Rectal smooth muscle tissue (tissue), 1 donor: ENCODE measurements at regions not wholly inside any gene's neighbourhood (a gene's known extent, or its start where the extent isn't known, plus 50 kb on each side); places are given as distances from the start of the nearest gene placed in this dataset.

Source experiments
- H3K27ac ChIP-seq: one replicate; pipeline ENCODE4 v1.7.0; 2013; ENCODE audit warnings: low read depth, low read length, inconsistent platforms
- H3K27me3 ChIP-seq: one replicate; pipeline ENCODE4 v1.7.0; 2013; ENCODE audit warnings: low read length; ENCODE audit not compliant: control insufficient read depth, insufficient read depth
- H3K36me3 ChIP-seq: one replicate; pipeline ENCODE4 v1.7.0; 2013; ENCODE audit warnings: low read length; ENCODE audit not compliant: control insufficient read depth, insufficient read depth
- H3K4me1 ChIP-seq: one replicate; pipeline ENCODE4 v1.7.0; 2013; ENCODE audit warnings: low read length; ENCODE audit not compliant: control insufficient read depth, insufficient read depth
- H3K4me3 ChIP-seq: one replicate; pipeline ENCODE4 v1.7.0; 2013; ENCODE audit warnings: low read length
- H3K9ac ChIP-seq: one replicate; pipeline ENCODE4 v1.7.0; 2013; ENCODE audit warnings: low read length

GRCh38 chr10:4503076-4503475, 322.9 kb upstream of the AKR1E2 start:
- H3K27ac ChIP-seq: no peak overlapping the region
- H3K36me3 ChIP-seq: no peaks in the 10 kb centered on the region
- H3K9ac ChIP-seq: no peak overlapping the region
- no peaks in the 10 kb centered on the region for H3K27me3 ChIP-seq
- peaks cover 9% of the 10 kb centered on the region for H3K4me1 ChIP-seq
- no peak overlapping the region for H3K4me3 ChIP-seq

GRCh38 chr10:4501306-4501705, 324.7 kb upstream of the AKR1E2 start:
- Histone ChIP-seq H3K36me3 (no peaks in the 10 kb centered on the region), H3K4me1 (peaks cover 10% of the 10 kb centered on the region), H3K27me3 (no peaks in the 10 kb centered on the region), H3K9ac (no peak overlapping the region), H3K27ac (no peak overlapping the region), H3K4me3 (no peak overlapping the region)

- Histone ChIP-seq H3K27me3 (no peaks in the 10 kb centered on the region), H3K36me3 (no peaks in the 10 kb centered on the region), H3K4me3 (no peak overlapping the region), H3K27ac (peak overlapping the region; percentile 77), H3K4me1 (peaks cover 10% of the 10 kb centered on the region), H3K9ac (no peak overlapping the region)
Observed at GRCh38 chr10:4498711-4499251, 327.2 kb upstream of the AKR1E2 start.

- H3K4me3 ChIP-seq: no peak overlapping the region
- peaks cover 10% of the 10 kb centered on the region for H3K4me1 ChIP-seq
- H3K9ac ChIP-seq: no peak overlapping the region
- no peaks in the 10 kb centered on the region for H3K36me3 ChIP-seq
- H3K27me3 ChIP-seq: no peaks in the 10 kb centered on the region
- no peak overlapping the region for H3K27ac ChIP-seq
Observed at GRCh38 chr10:4494551-4494950, 331.5 kb upstream of the AKR1E2 start.

- no peak overlapping the region for H3K4me3 ChIP-seq
- H3K36me3 ChIP-seq: no peaks in the 10 kb centered on the region
- H3K27ac ChIP-seq: no peak overlapping the region
- no peaks in the 10 kb centered on the region for H3K4me1 ChIP-seq
- H3K27me3 ChIP-seq: no peaks in the 10 kb centered on the region
- no peak overlapping the region for H3K9ac ChIP-seq
Observed at GRCh38 chr10:4492202-4492601, 333.8 kb upstream of the AKR1E2 start.

GRCh38 chr10:4488904-4489303, 337.1 kb upstream of the AKR1E2 start:
- Histone ChIP-seq H3K9ac (no peak overlapping the region), H3K4me3 (no peak overlapping the region), H3K27me3 (peaks cover 2% of the 10 kb centered on the region), H3K27ac (no peak overlapping the region), H3K4me1 (no peaks in the 10 kb centered on the region), H3K36me3 (no peaks in the 10 kb centered on the region)

GRCh38 chr10:4485636-4486035, 340.4 kb upstream of the AKR1E2 start:
- Histone ChIP-seq H3K27ac (no peak overlapping the region), H3K9ac (no peak overlapping the region), H3K4me1 (no peaks in the 10 kb centered on the region), H3K4me3 (no peak overlapping the region), H3K36me3 (no peaks in the 10 kb centered on the region), H3K27me3 (peaks cover 2% of the 10 kb centered on the region)

GRCh38 chr10:4483811-4484210, 342.2 kb upstream of the AKR1E2 start:
- Histone ChIP-seq H3K27me3 (peaks cover 2% of the 10 kb centered on the region), H3K9ac (no peak overlapping the region), H3K4me1 (no peaks in the 10 kb centered on the region), H3K27ac (no peak overlapping the region), H3K36me3 (no peaks in the 10 kb centered on the region), H3K4me3 (no peak overlapping the region)

GRCh38 chr10:4482659-4483058, 343.3 kb upstream of the AKR1E2 start:
- Histone ChIP-seq H3K4me1 (no peaks in the 10 kb centered on the region), H3K27ac (no peak overlapping the region), H3K36me3 (no peaks in the 10 kb centered on the region), H3K9ac (no peak overlapping the region), H3K4me3 (no peak overlapping the region), H3K27me3 (peaks cover 2% of the 10 kb centered on the region)

- no peak overlapping the region for H3K9ac ChIP-seq
- no peak overlapping the region for H3K27ac ChIP-seq
- no peaks in the 10 kb centered on the region for H3K4me1 ChIP-seq
- H3K27me3 ChIP-seq: no peaks in the 10 kb centered on the region
- no peaks in the 10 kb centered on the region for H3K36me3 ChIP-seq
- H3K4me3 ChIP-seq: no peak overlapping the region
Observed at GRCh38 chr10:4481192-4481591, 344.8 kb upstream of the AKR1E2 start.

GRCh38 chr10:4479342-4479741, 346.7 kb upstream of the AKR1E2 start:
- Histone ChIP-seq H3K4me3 (no peak overlapping the region), H3K36me3 (no peaks in the 10 kb centered on the region), H3K9ac (no peak overlapping the region), H3K4me1 (no peaks in the 10 kb centered on the region), H3K27me3 (no peaks in the 10 kb centered on the region), H3K27ac (no peak overlapping the region)

GRCh38 chr10:4477664-4478063, 348.3 kb upstream of the AKR1E2 start:
- Histone ChIP-seq H3K9ac (no peak overlapping the region), H3K4me3 (no peak overlapping the region), H3K36me3 (no peaks in the 10 kb centered on the region), H3K27ac (no peak overlapping the region), H3K27me3 (no peaks in the 10 kb centered on the region), H3K4me1 (no peaks in the 10 kb centered on the region)

- no peaks in the 10 kb centered on the region for H3K36me3 ChIP-seq
- no peak overlapping the region for H3K9ac ChIP-seq
- no peaks in the 10 kb centered on the region for H3K27me3 ChIP-seq
- no peak overlapping the region for H3K27ac ChIP-seq
- H3K4me1 ChIP-seq: no peaks in the 10 kb centered on the region
- no peak overlapping the region for H3K4me3 ChIP-seq
Observed at GRCh38 chr10:4475827-4476490, 350.0 kb upstream of the AKR1E2 start.
